Fibroblast of upper back skin (primary cell): ENCODE measurements at regions not wholly inside any gene's neighbourhood (a gene's known extent, or its start where the extent isn't known, plus 50 kb on each side); places are given as distances from the start of the nearest gene placed in this dataset.
"Not testable (repeated sequence)": the region's sequence is repeated elsewhere in the genome, so short reads cannot be mapped to it uniquely, and the experiment has no call there.

Source experiments
- DNase-seq: peaks from one replicate; pipeline ENCODE4 v3.0.0-alpha.2; 2013

- DNase-seq = no peak
Measured at GRCh38 chr4:125518281-125518680, 203.5 kb downstream of the FAT4 start.

DNA sequence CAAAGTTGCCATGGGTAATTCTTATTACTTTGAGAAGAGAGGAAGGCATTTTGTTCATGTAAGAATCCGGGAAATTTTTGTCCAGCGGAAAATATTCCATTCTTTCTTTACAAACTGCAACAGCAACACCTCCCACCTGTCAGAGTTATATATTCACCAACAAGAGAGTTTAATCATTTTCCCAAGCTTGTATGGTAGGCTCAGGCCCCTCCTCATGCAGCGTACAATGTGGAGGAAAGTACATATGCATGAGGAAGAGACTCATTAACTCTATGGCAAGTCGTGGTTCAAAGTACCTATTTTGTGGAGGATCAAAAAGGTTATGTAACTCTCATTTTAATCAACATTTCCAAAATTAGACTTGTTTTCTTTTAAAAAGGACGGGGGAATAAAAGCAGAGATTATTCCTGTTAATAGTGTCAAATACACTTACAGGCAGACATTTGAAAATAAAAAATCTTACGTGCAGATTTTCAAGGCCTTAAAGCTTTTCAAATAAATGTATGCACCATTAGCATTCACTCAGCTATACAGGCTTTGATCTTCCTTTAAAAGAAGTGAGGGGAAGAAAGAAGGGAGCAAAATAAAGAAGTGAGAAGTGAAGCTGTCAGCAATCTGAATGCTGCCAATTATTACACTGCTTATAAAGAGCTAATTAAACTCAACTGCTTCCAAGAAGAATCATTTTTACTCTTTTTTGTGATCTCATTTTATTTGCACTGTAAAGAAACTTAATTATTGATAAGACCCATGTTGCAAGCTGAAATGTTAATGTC, 204.8 kb downstream of the FAT4 start:
- no peak for DNase-seq

DNA sequence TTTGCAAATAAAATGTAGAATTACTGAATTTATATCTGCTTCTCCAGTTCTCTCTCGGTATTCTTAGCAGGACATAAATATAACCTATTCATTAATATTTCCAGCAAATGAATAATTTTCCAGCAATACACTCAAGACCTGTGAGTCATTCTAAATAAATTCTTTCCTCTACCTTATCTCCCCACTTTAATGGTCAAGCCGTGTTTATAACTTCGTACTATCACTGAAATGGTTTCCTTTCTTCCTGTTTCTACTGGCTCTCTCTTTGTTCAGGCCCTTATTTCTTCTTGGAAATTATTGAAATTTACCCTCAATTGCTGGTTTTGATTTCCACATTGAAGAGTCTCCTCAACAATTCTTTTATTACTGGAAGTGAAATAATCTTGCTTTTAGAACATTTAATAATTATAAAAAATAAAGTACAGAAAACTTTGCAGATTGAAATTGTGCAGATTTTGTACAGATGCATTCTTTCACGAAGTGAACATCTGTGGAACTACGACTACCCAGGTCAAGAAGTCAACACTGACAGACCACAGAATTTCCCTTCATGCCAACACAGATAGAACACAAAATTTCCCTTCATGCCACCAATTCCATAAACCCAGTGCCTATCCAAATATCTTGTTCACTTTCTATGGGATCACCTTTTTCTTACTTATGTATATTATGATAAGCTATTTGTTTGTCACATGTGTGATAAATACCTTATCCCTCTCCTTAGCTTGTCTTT, 205.7 kb downstream of the FAT4 start:
- no peak for DNase-seq

DNA sequence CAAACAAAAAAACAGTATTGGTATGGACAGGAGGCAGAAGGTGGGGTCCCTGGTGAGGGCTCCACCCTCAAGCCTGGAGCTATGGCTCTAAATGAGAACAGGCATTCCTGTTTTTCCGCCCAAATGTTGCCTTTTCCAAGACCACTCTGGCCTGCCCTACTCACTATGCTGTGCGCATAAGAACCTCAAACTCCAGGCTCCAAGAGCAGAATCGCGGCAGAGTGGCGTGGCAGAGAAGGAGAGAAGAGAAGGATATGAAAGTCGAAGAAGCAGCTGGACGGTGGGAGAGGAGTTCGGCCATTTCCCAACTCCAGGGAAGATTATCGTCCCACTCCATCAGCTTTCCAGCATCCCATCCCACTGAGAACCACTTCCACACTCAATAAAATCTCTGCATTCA, 207.8 kb downstream of the FAT4 start:
- DNase-seq = no peak

DNA sequence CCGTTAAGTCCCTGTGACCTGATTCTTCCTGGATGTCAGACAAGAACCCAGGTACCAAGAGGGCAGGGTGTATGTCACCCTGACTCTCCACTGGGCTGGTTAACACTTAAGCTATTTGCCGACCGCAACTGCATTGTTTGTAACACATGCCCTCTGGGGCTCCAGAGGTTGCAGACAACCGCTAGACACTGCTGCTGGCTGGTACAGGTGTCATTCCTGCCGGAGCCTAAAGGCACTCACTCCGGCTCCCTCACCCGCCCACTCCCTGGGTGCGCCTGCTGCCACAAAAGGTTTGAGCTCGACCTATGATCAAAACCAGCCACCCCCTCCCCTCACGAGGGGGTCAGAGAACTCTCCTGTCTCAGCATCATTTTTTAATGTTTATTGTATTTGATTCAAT, 208.2 kb downstream of the FAT4 start:
- DNase-seq = no peak

GRCh38 chr4:125526420-125526819, 211.7 kb downstream of the FAT4 start:
- no peak for DNase-seq

DNA sequence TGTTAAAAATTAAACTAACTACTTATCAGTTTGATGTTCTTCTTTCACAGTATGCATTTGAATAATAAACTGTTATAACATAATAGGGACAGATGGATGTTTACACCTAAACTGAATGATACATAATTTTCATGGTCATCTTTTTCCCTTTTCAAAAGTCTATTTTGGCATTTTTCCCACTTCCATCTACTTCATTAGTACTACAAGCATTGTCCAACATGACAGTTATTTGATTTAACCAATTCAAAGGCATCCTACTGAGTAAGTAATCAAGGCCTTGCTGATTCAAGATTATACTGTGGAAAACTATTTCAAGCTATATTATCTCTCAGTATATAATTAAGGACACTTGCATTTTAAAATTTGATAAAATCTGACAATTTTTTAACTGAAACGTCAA, 212.9 kb downstream of the FAT4 start:
- DNase-seq = no peak

DNA sequence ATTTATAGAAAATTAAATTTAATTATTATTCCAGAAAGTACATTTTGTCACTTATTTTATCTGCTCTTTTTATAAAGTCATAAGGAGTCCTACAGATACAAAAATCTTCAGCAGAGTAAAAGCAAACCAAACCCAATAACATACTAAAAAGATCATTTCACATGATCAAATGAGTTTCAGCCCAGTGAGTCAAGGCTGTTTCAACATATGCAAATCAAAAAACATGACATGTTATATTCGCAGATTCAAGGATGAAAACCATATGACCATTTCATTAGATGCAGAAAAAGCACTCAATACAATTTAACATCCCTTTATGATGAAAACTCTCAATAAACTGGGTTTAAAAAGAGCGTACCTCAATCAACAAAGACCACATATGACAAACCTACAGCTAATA, 214.3 kb downstream of the FAT4 start:
- DNase-seq = peak; percentile 13

DNA sequence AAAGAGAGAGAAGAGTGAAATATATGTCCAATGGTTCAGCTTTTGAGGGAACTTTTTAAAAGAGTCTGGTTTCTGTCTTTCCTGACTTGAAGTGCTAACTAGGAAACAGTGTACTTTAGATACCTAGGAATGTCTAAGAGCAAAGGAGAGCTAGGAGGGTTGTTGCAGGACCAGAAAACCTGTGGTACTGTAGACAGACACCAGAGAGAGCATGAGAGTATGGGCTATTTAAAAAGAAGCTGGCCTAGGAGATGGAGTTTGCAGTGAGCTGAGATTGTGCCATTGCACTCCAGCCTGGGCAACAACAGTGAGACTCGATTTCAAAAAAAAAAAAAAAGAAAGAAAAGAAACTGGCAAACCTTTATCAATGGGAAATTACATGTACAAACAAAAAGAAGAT, 223.9 kb downstream of the FAT4 start:
- DNase-seq = no peak

DNA sequence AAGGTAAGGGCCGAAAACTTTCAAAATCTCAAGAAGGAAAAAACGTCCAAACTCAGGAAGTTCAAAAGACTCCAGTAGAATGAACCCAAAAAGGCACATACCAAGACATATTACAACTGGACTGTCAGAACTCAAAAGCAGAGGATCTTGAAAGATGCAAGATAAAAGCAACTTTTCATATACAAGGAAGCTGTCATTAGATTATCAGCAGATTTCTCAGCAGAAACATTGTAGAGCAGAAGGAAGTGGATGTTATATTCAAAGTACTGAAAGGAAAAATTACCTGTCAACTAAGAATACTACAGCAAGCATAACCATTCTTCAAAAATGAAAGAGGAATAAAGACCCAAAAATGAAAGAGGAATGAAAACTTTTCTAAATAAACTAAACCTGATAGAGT, 224.9 kb downstream of the FAT4 start:
- DNase-seq = no peak

DNA sequence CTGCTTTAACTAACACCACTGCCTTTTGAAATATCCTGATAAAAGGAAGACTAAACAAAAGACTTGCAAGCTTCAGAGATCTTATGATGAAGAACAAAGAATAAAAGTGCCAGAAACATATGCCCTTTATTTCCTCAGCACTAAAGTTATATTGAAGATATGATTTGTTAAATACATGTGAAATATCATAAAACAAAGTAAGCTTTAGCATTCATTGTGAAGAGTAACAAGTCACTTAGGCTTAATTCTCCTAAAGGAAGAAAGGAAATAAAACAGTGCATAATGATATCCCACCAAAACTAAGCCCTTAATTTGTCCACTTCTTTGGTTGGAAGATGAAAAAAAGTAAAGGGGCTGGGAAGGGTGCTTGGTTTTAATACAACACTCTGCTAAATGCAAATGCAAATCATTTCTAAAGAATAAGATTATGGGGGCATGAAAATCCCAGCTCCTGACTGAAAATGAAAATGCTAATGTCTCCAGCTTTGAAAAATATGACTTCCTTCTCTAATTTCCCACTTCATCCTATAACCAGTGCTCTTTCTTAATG, 227.2 kb downstream of the FAT4 start:
- no peak for DNase-seq

DNA sequence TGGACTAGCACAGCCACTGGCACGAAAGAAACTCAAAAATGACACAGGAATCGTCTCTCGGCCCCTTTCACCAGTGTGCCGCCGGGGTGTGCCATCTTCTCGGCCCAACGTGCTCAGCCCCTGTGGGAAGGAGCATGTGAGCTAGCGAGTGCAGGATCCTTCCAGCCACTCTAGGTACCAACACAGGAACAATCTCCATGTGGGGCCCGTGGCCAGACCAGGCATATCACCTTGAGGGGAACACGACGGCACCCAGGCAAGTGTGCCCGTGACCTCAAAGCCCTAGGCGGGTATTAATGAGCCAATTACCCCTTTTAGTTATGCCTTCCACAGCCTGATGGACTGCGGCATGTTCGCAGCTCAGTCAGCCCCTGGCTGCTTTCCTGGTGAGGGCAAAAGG, 231.5 kb downstream of the FAT4 start:
- no peak for DNase-seq

GRCh38 chr4:125547836-125548235, 233.1 kb downstream of the FAT4 start:
- no peak for DNase-seq

DNA sequence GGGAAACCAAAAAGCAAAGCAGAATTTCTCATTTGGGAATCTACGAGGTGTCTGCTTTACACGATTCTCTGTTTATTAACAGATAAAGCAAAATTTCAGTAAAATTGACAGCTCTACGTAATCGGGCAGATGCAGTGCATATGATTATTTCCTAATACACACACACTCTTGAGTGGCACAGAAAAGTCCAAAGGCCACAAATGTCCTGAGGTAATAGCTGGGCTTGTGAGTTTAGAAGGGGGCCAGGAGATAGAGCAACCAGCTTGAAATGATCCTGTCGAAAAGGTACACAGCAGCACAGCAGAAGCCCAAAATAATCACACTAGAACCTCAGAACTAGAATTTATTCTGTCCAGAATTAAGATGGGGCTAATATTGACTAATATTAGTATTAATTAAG, 236.0 kb downstream of the FAT4 start:
- DNase-seq = no peak

DNA sequence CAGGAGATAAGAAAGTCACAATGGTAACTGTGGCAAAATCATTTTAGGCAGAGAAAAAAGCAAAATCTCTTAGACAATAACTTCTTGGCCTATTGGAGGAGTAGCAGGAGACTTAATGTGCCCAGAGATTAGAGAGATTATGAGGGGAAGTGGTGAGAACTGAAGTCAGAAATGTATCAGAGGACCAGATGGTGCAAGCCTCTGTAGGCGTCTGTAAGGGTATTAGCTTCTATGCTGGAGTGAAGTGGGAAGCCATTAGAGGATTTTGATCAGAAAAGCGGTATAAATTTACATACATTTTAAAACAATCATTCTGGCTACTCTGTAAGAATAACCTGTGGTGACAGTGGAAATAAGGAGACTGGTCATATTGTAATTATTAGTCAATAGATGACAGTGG, 236.7 kb downstream of the FAT4 start:
- no peak for DNase-seq

- DNase-seq = no peak
Measured at GRCh38 chr4:125551967-125552366, 237.2 kb downstream of the FAT4 start.

GRCh38 chr4:125572601-125573000, 257.8 kb downstream of the FAT4 start:
- no peak for DNase-seq

DNA sequence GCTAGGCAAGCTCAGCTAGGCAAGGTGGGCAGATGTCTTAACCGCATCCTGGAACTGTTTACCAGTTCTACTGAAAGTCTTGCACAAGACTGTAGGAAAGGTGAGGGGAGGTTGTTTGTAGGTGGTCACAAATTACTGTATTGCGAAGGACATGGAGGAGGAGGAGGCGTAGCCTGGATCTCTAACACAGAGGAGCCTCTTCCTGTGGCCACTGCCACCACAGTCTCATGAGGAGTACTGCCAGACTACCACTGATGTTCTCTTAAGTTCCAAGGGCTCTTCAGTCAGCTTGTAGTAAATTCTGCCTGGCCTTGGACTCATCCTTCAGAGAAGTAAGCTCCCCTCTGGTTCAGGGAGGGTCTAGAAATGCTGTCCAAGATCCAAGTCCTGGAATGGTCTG, 258.6 kb downstream of the FAT4 start:
- DNase-seq = no peak

DNA sequence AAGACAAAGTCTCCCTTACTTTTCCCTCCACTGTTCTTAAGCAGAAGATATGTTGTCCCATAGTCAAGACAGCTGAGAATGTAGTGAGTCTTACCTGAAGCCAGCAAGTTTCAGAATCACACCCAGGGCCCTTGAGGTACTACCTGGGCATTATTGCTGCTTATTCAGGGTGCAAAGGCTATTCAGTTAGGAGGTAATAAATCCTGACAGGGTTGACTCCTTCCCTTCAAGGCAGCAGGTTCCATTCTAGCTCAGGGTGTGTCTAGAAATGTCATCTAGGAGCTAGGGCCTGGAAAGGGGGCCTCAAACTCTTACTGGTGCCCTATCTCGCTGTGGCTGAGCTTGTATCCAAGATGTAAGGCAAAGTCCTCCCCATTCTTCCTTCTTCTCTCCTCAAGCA, 259.0 kb downstream of the FAT4 start:
- DNase-seq = no peak

DNA sequence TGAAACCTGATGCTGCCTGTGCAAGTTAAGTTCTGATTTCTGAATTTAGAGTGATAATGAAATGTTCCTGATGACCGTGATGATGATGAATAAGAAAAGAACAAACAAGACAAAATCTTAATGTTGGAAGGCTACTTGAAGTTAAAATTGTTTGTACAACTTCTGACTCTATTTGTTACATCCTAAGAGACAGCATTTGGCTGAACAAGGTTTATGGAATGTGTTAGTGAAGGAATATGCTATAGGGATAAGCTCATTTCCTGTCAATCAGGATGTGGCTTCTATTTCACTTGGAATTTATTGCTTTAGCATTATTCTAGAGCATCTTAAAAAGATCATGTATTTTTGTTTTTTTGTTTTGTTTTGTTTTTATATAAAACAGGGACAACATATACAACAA, 267.5 kb downstream of the FAT4 start:
- DNase-seq = peak; percentile 53

DNA sequence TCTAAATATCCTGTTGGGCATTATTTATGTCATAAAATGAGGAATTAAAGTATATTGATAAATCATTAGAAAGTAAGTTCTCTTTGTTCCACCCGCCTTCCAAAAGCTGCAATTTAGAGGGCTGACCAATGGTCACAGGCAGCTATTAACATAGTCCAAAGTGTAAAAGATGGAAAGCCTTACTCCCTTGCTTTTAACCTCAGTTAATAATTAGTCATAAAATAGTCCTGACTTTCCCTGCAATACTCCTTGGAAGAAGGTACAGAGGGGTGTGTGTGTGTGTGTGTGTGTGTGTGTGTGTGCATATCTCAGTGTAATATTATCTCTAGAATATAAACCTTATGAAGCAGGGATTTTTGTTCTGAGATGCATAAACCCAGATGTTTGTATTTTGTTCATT, 275.4 kb downstream of the FAT4 start:
- no peak for DNase-seq

- DNase-seq = no peak
Measured at GRCh38 chr4:125591290-125591689, 276.5 kb downstream of the FAT4 start.

- no peak for DNase-seq
Measured at GRCh38 chr4:125594056-125594602, 279.4 kb downstream of the FAT4 start.

DNA sequence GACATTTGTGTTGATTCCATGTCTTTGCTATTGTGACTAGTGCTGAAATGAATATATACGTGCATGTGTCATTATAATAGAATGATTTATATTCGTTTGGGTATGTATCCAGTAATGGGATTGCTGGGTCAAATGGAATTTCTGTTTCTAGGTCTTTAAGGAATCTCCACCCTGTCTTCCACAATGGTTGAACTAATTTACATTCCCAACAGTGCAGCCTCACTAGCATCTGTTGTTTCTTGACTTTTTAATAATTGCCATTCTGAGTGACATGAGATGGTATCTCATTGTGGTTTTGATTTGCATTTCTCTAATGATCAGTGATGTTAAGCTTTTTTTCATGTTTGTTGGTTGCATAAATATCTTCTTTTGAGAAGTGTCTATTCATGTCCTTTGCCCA, 291.2 kb downstream of the FAT4 start:
- not testable (repeated sequence) for DNase-seq
